ENCODE measurements at regions not wholly inside any gene's neighbourhood (a gene's known extent, or its start where the extent isn't known, plus 50 kb on each side); places are given as distances from the start of the nearest gene placed in this dataset.

- TF ChIP-seq CTCF (IDR thresholded peaks at IDR 0.05) (no peak), POLR2A (IDR thresholded peaks at IDR 0.05) (no peak), POLR2AphosphoS5 (IDR thresholded peaks at IDR 0.05) (no peak)
Measured at GRCh38 chr14:62189698-62190097, 427.5 kb downstream of the SNAPC1 start.
